Lower leg skin (tissue), 3 donors: ENCODE measurements at regions not wholly inside any gene's neighbourhood (a gene's known extent, or its start where the extent isn't known, plus 50 kb on each side); places are given as distances from the start of the nearest gene placed in this dataset.

Source experiments
- POLR2A ChIP-seq, 2 donors: fragments of 450-650 bp; IDR thresholded peaks; one replicate each; pipeline ENCODE4 v1.6.1; 2016 to 2017; ENCODE audit warnings: antibody characterized with exemption in 2 of 2, mild to moderate bottlenecking in 1 of 2, moderate library complexity in 1 of 2
- TF ChIP-seq, protein P1 (sequence below), 3 donors: fragments of 450-650 bp; IDR thresholded peaks; one replicate each; pipeline ENCODE4 v1.5.1; 2016; ENCODE audit warnings: antibody characterized with exemption in 3 of 3, mild to moderate bottlenecking in 3 of 3, moderate library complexity in 2 of 3

DNA sequence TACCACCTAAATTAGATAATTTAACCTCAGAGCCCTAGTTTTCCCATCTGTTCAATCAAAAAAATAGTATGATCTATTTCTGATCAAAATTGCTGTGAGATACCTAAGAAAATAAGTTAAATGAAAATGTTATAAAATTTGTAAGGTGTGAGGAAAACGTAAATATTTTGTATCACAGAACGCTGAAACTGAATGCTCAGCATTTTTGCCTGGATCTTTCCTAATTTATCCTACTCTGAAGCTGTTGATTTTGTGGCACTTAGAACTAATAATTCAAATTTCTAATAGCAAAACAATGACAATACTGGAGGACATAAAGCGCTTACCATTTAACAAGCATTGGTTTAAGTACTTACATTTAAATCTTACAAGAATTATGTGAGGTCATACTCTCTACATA is 674.2 kb downstream of the FAM181B start:
- TF ChIP-seq, protein P1, sequence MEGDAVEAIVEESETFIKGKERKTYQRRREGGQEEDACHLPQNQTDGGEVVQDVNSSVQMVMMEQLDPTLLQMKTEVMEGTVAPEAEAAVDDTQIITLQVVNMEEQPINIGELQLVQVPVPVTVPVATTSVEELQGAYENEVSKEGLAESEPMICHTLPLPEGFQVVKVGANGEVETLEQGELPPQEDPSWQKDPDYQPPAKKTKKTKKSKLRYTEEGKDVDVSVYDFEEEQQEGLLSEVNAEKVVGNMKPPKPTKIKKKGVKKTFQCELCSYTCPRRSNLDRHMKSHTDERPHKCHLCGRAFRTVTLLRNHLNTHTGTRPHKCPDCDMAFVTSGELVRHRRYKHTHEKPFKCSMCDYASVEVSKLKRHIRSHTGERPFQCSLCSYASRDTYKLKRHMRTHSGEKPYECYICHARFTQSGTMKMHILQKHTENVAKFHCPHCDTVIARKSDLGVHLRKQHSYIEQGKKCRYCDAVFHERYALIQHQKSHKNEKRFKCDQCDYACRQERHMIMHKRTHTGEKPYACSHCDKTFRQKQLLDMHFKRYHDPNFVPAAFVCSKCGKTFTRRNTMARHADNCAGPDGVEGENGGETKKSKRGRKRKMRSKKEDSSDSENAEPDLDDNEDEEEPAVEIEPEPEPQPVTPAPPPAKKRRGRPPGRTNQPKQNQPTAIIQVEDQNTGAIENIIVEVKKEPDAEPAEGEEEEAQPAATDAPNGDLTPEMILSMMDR (IDR thresholded peaks at IDR 0.05) = no peak
- no peak for TF ChIP-seq POLR2A (IDR thresholded peaks at IDR 0.05)
